Left hindlimb (tissue), 1 donor: ENCODE measurements at regions not wholly inside any gene's neighbourhood (a gene's known extent, or its start where the extent isn't known, plus 50 kb on each side); places are given as distances from the start of the nearest gene placed in this dataset.

Experiments used
- DNase-seq: peaks from one replicate; pipeline ENCODE4 v3.0.0-alpha.2; 2018

DNA sequence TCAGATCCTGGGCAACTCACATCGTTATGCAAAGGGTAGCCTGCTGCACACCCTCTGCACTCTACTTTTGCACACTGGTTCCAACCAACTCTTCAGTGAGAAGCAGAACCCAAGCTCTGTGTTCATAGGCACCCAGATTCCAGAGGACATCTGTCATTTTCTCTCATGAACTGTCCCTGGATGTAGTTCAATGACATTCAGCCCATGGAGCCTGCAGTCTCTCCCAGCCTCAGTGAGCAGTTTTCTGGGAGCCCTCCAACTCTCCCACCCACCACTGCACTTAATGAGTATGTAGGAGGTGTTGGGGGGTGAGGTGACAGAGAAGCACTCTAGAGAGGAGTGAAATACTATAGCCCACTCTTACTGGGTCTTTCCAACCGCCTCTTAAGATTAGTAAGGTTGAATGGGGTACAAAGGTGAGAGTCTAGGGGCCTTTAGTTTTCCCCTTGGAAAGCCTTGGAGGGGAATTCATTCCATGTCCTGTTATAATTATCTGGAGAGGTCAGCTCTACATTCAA lies 58.1 kb upstream of the APOBEC4 start:
- no peak for DNase-seq

GRCh38 chr1:183710734-183711133 lies 57.6 kb upstream of the APOBEC4 start:
- no peak for DNase-seq

GRCh38 chr1:183710333-183710732 lies 57.2 kb upstream of the APOBEC4 start:
- DNase-seq = no peak

DNA sequence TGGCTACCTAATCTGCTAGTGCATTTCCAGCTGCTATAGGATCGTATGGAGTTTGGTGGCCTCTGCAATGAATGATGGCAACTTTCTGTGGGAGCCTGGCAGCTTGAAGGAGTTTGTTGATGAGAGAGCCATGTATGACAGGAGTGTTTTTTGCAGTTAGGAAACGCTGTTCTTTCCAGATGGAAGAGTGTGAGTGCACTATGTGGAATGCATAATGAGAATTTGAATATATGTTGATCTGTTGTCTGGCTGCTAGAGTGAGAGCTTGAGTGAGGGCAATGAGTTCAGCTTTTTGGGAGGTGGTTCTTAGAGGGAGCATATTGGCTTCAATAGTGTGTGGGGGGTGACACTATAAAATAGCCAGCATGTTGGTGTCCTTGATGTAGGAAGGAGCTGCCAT lies 51.0 kb upstream of the APOBEC4 start:
- DNase-seq = no peak
